Right ventricle myocardium superior (tissue), 1 donor: ENCODE measurements at regions not wholly inside any gene's neighbourhood (a gene's known extent, or its start where the extent isn't known, plus 50 kb on each side); places are given as distances from the start of the nearest gene placed in this dataset.
"Not testable (repeated sequence)": the region's sequence is repeated elsewhere in the genome, so short reads cannot be mapped to it uniquely, and the experiment has no call there.

ENCODE experiments used
- ATAC-seq: fragments of 200-7000 bp; cut with Tn5 transposase; one replicate; pipeline ENCODE4 v1.9.1; 2020; ENCODE audit warnings: mild to moderate bottlenecking; ENCODE audit not compliant: poor library complexity
- DNase-seq: peaks from one replicate; pipeline ENCODE4 v3.0.0-alpha.2; 2020
- intact Hi-C: fragments of 100-400 bp; cut with DNase I; formaldehyde crosslinking; loops from one replicate; pipeline ENCODE4 v1.11.2; 2022
- donor health status: DM: no; HTN: yes; CAD: no; lungs with severe emphysema.

DNA sequence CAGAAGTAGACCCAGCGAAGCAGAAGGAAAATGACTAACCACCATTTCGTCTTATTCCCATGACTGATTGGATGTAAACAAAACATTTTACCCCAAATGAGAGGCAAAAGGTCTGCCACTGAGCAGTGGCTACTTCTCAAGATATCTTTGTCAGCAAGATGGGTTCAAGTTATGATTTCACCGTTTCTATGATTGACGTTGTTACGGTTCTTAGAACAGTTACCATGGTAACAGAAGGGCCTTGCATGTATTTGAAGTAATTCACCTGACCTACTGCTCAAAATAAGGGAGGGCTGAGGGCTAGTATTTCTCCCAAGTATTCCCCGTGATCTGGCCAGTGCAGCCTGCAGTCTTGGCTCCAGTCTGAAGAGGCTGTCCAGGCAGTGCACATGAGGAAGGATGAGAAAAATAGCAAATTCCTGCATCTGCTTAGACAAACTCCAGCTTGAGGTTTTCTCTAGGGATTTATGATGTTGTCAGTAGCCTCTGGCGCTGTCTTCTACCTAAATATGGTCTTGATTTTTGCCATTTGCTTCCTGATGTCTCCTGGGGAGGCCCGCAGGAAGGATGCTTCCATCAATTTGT is 372.7 kb downstream of the TMEM38B start:
- intact Hi-C loops, result no loop called here
- ATAC-seq, result no peak
- DNase-seq, result no peak

- DNase-seq, result no peak
- intact Hi-C loops, result no loop called here
- ATAC-seq, result no peak
These were observed 374.9 kb downstream of the TMEM38B start for GRCh38 chr9:106069241-106069640.

DNA sequence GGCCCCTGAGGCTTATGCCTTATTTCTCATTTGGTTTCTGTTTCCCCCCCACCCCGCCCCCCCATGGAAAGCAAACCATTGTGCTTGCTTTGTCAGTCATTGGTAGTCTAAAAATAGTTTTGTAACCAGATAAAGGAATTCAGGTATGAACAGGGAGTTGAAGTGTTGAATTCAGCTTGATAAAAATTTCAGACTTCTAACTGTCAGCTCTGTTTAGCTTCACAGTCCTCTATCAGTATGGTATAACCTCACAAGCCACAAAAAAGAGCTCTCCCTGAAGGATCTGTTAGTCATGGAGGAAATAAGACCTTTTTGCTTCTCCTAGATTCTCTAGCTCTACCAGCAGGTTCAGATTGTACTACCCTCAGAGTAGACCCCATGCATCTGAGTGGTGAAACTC is 378.1 kb downstream of the TMEM38B start:
- intact Hi-C loops, result no loop called here
- ATAC-seq, result peak; percentile 84
- no peak for DNase-seq

GRCh38 chr9:106074006-106074405 is 379.7 kb downstream of the TMEM38B start:
- intact Hi-C loops, result no loop called here
- no peak for DNase-seq
- no peak for ATAC-seq

GRCh38 chr9:106075236-106075959 is 381.1 kb downstream of the TMEM38B start:
- intact Hi-C loops, result no loop called here
- ATAC-seq (no peak), DNase-seq (no peak)

- intact Hi-C loops, result no loop called here
- no peak for DNase-seq
- ATAC-seq, result no peak
These were observed 381.6 kb downstream of the TMEM38B start for GRCh38 chr9:106075960-106076327.

GRCh38 chr9:106076711-106077110 is 382.4 kb downstream of the TMEM38B start:
- DNase-seq (no peak), ATAC-seq (no peak)
- intact Hi-C loops, result no loop called here

- intact Hi-C loops, result no loop called here
- ATAC-seq, result no peak
- no peak for DNase-seq
These were observed 383.4 kb downstream of the TMEM38B start for GRCh38 chr9:106077731-106078130.

DNA sequence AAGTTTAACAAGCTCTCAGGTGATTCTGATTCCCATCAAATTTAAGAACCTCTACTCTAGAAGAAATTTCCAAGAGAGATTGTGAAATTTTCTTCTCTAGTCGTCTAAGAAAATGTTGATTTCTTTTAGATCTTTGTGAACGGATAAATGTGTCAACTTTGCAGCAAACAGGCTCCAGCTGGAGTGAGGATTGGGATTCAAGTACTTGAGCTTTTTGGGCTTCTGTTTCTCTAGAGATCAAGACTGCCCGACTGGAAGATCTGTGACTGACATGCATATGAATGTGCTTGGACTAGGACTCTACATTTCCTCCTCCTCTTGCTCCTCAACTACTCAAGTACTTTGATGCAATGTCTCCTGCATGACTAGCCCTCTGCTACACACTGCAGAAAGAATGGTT is 388.3 kb downstream of the TMEM38B start:
- intact Hi-C loops, result no loop called here
- DNase-seq, result no peak
- ATAC-seq, result no peak

- no peak for DNase-seq
- ATAC-seq, result no peak
- intact Hi-C loops, result no loop called here
These were observed 390.4 kb downstream of the TMEM38B start for GRCh38 chr9:106084702-106085101.

- no peak for DNase-seq
- intact Hi-C loops, result no loop called here
- ATAC-seq, result no peak
These were observed 391.1 kb downstream of the TMEM38B start for GRCh38 chr9:106085479-106085878.

- DNase-seq (no peak), ATAC-seq (no peak)
- intact Hi-C loops, result no loop called here
These were observed 397.7 kb downstream of the TMEM38B start for GRCh38 chr9:106092083-106092482.

DNA sequence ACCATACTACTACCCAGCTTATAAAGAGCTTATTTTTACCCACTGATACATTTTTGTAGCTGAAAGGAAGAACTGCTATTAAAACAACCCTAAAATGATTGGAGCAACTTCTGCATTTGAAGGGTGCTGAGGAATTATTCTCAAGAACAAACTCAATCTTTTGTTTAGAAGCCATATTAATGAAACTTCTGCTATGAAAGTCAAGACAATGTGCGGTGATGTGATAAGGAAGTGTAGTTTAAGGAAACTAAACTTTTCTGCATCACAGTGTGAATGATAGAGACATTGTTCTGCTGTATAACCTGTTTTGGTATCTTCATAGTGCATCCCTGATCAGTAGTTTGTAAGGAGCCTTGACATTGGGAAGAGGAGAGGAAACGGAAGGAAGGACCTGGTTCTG is 408.5 kb downstream of the TMEM38B start:
- no peak for ATAC-seq
- DNase-seq, result no peak
- intact Hi-C loops, result no loop called here

DNA sequence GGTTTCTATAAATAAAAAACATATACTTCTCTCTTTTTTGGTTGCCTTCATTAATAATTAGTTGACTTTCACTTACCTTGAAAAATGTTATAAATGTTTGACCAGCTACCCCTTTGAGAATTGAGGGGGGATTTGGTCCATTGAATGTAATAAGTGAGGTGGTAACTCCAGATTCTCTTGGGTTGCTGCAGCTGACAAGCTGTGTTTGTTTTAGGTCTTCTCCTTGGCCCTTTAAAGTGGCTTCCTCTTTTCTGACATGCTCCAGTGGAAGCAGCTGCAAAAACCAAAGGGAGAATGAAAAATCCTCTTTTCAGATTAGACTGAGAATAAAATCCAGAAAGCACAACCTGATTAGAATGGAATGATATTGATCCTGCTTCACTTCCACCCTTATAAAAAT is 410.5 kb downstream of the TMEM38B start:
- DNase-seq, result no peak
- no peak for ATAC-seq
- intact Hi-C loops, result no loop called here

DNA sequence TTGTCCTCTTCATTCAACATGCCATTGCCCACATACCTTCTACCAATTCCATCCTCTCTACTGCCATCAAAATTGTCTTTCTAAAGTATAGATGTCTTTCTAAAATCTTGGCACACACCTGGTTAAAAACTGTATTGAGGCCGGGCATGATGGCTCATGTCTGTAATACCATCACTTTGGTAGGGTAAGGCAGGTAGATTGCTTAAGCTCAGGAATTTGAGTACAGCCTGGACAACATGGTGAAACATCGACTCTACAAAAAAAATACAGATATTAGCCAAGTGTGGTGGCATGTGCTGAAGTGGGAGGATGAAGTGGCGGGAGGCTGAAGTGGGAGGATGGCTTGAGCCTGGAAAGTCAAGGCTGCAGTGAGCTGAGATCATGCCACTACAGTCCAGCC is 412.1 kb downstream of the TMEM38B start:
- intact Hi-C loops, result no loop called here
- DNase-seq (no peak), ATAC-seq (no peak)

GRCh38 chr9:106107716-106108115 is 413.4 kb downstream of the TMEM38B start:
- intact Hi-C loops, result no loop called here
- DNase-seq (no peak), ATAC-seq (no peak)

- DNase-seq, intact Hi-C loops, ATAC-seq: not testable (repeated sequence)
These were observed 415.4 kb downstream of the TMEM38B start for GRCh38 chr9:106109706-106110105.

GRCh38 chr9:106110483-106110882 is 416.1 kb downstream of the TMEM38B start:
- ATAC-seq (no peak), DNase-seq (no peak)
- intact Hi-C loops, result no loop called here

GRCh38 chr9:106111039-106111730 is 416.8 kb downstream of the TMEM38B start:
- intact Hi-C loops, result no loop called here
- ATAC-seq (no peak), DNase-seq (no peak)

GRCh38 chr9:106112935-106113334 is 418.6 kb downstream of the TMEM38B start:
- DNase-seq, result no peak
- intact Hi-C loops, result no loop called here
- no peak for ATAC-seq
